Fibroblast of peridontal ligament (primary cell): ENCODE measurements at regions not wholly inside any gene's neighbourhood (a gene's known extent, or its start where the extent isn't known, plus 50 kb on each side); places are given as distances from the start of the nearest gene placed in this dataset.
"Not testable (repeated sequence)": the region's sequence is repeated elsewhere in the genome, so short reads cannot be mapped to it uniquely, and the experiment has no call there.

Experiments used
- DNase-seq: peaks from one replicate; pipeline ENCODE4 v3.0.0-alpha.2; 2010; ENCODE audit errors: extremely low read depth

- no peak for DNase-seq
These were observed 217.9 kb upstream of the POU1F1 start for GRCh38 chr3:87494264-87494663.

- DNase-seq, result no peak
These were observed 215.5 kb upstream of the POU1F1 start for GRCh38 chr3:87491843-87492242.

GRCh38 chr3:87489892-87490291 is 213.5 kb upstream of the POU1F1 start:
- no peak for DNase-seq

GRCh38 chr3:87488765-87489164 is 212.4 kb upstream of the POU1F1 start:
- DNase-seq, result peak; percentile 67

GRCh38 chr3:87486635-87487034 is 210.3 kb upstream of the POU1F1 start:
- not testable (repeated sequence) for DNase-seq

GRCh38 chr3:87486115-87486514 is 209.7 kb upstream of the POU1F1 start:
- DNase-seq, result no peak

GRCh38 chr3:87478716-87479115 is 202.3 kb upstream of the POU1F1 start:
- DNase-seq, result no peak

- DNase-seq, result no peak
These were observed 197.6 kb upstream of the POU1F1 start for GRCh38 chr3:87473944-87474343.

- DNase-seq, result peak; percentile 1
These were observed 192.6 kb upstream of the POU1F1 start for GRCh38 chr3:87468938-87469337.

GRCh38 chr3:87468235-87468634 is 191.9 kb upstream of the POU1F1 start:
- no peak for DNase-seq

- no peak for DNase-seq
These were observed 185.8 kb upstream of the POU1F1 start for GRCh38 chr3:87462228-87462627.

- DNase-seq, result no peak
These were observed 185.1 kb upstream of the POU1F1 start for GRCh38 chr3:87461443-87461842.

- DNase-seq, result no peak
These were observed 184.7 kb upstream of the POU1F1 start for GRCh38 chr3:87461036-87461435.

GRCh38 chr3:87448558-87448957 is 172.2 kb upstream of the POU1F1 start:
- no peak for DNase-seq

GRCh38 chr3:87446849-87447387 is 170.5 kb upstream of the POU1F1 start:
- DNase-seq, result no peak

GRCh38 chr3:87442470-87442869 is 166.1 kb upstream of the POU1F1 start:
- no peak for DNase-seq

GRCh38 chr3:87437765-87438164 is 161.4 kb upstream of the POU1F1 start:
- DNase-seq, result no peak

- peak; percentile 2 for DNase-seq
These were observed 160.6 kb upstream of the POU1F1 start for GRCh38 chr3:87436781-87437543.

GRCh38 chr3:87435926-87436620 is 159.7 kb upstream of the POU1F1 start:
- no peak for DNase-seq

- not testable (repeated sequence) for DNase-seq
These were observed 157.1 kb upstream of the POU1F1 start for GRCh38 chr3:87433445-87433844.

- peak; percentile 28 for DNase-seq
These were observed 150.5 kb upstream of the POU1F1 start for GRCh38 chr3:87426918-87427317.

GRCh38 chr3:87425056-87425455 is 148.7 kb upstream of the POU1F1 start:
- DNase-seq, result no peak

- no peak for DNase-seq
These were observed 147.0 kb upstream of the POU1F1 start for GRCh38 chr3:87423336-87423735.
